Panc1 (cell line): ENCODE measurements at regions not wholly inside any gene's neighbourhood (a gene's known extent, or its start where the extent isn't known, plus 50 kb on each side); places are given as distances from the start of the nearest gene placed in this dataset.
"Not testable (repeated sequence)": the region's sequence is repeated elsewhere in the genome, so short reads cannot be mapped to it uniquely, and the experiment has no call there.

Experiments
- ATAC-seq: fragments of 200-7000 bp; cut with Tn5 transposase; 2 replicates; pipeline ENCODE4 v1.9.1; 2020; ENCODE audit warnings: mild to moderate bottlenecking, moderate library complexity
- BruUV-seq: library from RNA; stranded (reverse); fragments of 400-500 nt; replicated peaks from 2 replicates; lab custom pipeline; 2021; lab: Mats Ljungman, UMichigan
- CTCF ChIA-PET: fragments of 300-600 bp; sonication (Branson Sonifier 250); formaldehyde crosslinking; loops from one replicate; lab custom pipeline; 2022; ENCODE audit warnings: antibody characterized with exemption; lab: Charles Lee
- POLR2A ChIA-PET: fragments of 300-600 bp; sonication (Branson Sonifier 250); formaldehyde crosslinking; loops from one replicate; lab custom pipeline; 2022; ENCODE audit warnings: antibody characterized with exemption; lab: Charles Lee
- DNase-seq: peaks from one replicate; pipeline ENCODE4 v3.0.0-alpha.2; 2010; ENCODE audit warnings: low read depth, low spot score
- H3K27ac ChIP-seq: 2 replicates; pipeline ENCODE4 v1.5.1; 2011; ENCODE audit warnings: mild to moderate bottlenecking, low read length, inconsistent platforms
- H3K27me3 ChIP-seq: fragments of 200-500 bp; sonication (Bioruptor generic); 2 replicates; pipeline ENCODE4 v1.6.0; 2014; ENCODE audit warnings: low read length, inconsistent platforms; ENCODE audit not compliant: control insufficient read depth, insufficient read depth
- H3K36me3 ChIP-seq: fragments of 200-500 bp; sonication (Bioruptor generic); 2 replicates; pipeline ENCODE4 v1.5.1; 2014; ENCODE audit warnings: inconsistent platforms, mild to moderate bottlenecking, low read length, moderate library complexity; ENCODE audit not compliant: control insufficient read depth, insufficient read depth
- H3K4me1 ChIP-seq: 2 replicates; pipeline ENCODE4 v1.5.1; 2011; ENCODE audit warnings: inconsistent platforms, mild to moderate bottlenecking, low read length, moderate library complexity; ENCODE audit not compliant: control insufficient read depth, insufficient read depth
- H3K4me3 ChIP-seq, 2 experiments: 2 replicates each; pipeline ENCODE4 v1.5.1; 2011 to 2012; ENCODE audit warnings: low read depth in 2 of 2, low read length in 2 of 2, mild to moderate bottlenecking in 2 of 2, inconsistent platforms in 1 of 2, moderate library complexity in 1 of 2
- H3K9me3 ChIP-seq: fragments of 200-500 bp; sonication (Bioruptor generic); 2 replicates; pipeline ENCODE4 v1.5.1; 2014; ENCODE audit warnings: low read depth, mild to moderate bottlenecking, inconsistent platforms, low read length, moderate library complexity; ENCODE audit not compliant: control insufficient read depth, insufficient read depth
- CTCF ChIP-seq: fragments of 450-650 bp; IDR thresholded peaks from 2 replicates; pipeline ENCODE4 v1.5.1; 2017; ENCODE audit warnings: mild to moderate bottlenecking
- POLR2AphosphoS5 ChIP-seq: IDR thresholded peaks from 2 replicates; pipeline ENCODE4 v1.6.1; 2012; ENCODE audit warnings: mild to moderate bottlenecking, low read depth, low read length, moderate library complexity
- SIN3A ChIP-seq: IDR thresholded peaks from 2 replicates; pipeline ENCODE4 v1.6.1; 2012; ENCODE audit warnings: low read depth, mild to moderate bottlenecking, low read length, moderate library complexity, borderline replicate concordance; ENCODE audit not compliant: insufficient read depth
- TCF7L2 ChIP-seq: IDR thresholded peaks from 2 replicates; pipeline ENCODE4 v1.6.1; 2011; ENCODE audit warnings: mild to moderate bottlenecking, low read depth, low read length, inconsistent platforms
- in situ Hi-C: cut with HindIII; loops from 2 replicates; pipeline ENCODE4 v1.10.0; 2016; ENCODE audit warnings: low sequenced_read_pairs, low pct_unique_long_range_greater_than_20kb
- intact Hi-C: fragments of 100-400 bp; cut with micrococcal nuclease; formaldehyde crosslinking; loops from one replicate; pipeline ENCODE4 v1.10.0; 2022; ENCODE audit not compliant: unreplicated experiment
- TF ChIP-seq, protein P1 (sequence below), 2 experiments: IDR thresholded peaks; 2 replicates each; pipeline ENCODE4 v1.6.1; 2011 to 2012; ENCODE audit warnings: low read depth in 2 of 2, control low read depth in 1 of 2, low read length in 1 of 2, mild to moderate bottlenecking in 1 of 2, moderate library complexity in 1 of 2; ENCODE audit not compliant: insufficient read depth in 1 of 2

GRCh38 chr2:241968417-241968816 lies 98.9 kb downstream of the RTP5 start:
- BruUV-seq = no TSS peak
- ChIA-PET CTCF (no interaction called here), POLR2A (no interaction called here)
- DNase-seq (no peak), ATAC-seq (no peak)
- H3K4me1 ChIP-seq = peaks cover 3% of the 10 kb centered on the region
- intact Hi-C loops = no loop called here
- no peaks in the 10 kb centered on the region for H3K27me3 ChIP-seq
- in situ Hi-C loops = no loop called here
- no peak overlapping the region for H3K4me3 ChIP-seq
- no peaks in the 10 kb centered on the region for H3K36me3 ChIP-seq
- no peaks in the 10 kb centered on the region for H3K9me3 ChIP-seq
- no peak for TF ChIP-seq POLR2AphosphoS5
- TF ChIP-seq, protein P1, sequence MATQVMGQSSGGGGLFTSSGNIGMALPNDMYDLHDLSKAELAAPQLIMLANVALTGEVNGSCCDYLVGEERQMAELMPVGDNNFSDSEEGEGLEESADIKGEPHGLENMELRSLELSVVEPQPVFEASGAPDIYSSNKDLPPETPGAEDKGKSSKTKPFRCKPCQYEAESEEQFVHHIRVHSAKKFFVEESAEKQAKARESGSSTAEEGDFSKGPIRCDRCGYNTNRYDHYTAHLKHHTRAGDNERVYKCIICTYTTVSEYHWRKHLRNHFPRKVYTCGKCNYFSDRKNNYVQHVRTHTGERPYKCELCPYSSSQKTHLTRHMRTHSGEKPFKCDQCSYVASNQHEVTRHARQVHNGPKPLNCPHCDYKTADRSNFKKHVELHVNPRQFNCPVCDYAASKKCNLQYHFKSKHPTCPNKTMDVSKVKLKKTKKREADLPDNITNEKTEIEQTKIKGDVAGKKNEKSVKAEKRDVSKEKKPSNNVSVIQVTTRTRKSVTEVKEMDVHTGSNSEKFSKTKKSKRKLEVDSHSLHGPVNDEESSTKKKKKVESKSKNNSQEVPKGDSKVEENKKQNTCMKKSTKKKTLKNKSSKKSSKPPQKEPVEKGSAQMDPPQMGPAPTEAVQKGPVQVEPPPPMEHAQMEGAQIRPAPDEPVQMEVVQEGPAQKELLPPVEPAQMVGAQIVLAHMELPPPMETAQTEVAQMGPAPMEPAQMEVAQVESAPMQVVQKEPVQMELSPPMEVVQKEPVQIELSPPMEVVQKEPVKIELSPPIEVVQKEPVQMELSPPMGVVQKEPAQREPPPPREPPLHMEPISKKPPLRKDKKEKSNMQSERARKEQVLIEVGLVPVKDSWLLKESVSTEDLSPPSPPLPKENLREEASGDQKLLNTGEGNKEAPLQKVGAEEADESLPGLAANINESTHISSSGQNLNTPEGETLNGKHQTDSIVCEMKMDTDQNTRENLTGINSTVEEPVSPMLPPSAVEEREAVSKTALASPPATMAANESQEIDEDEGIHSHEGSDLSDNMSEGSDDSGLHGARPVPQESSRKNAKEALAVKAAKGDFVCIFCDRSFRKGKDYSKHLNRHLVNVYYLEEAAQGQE (IDR thresholded peaks at IDR 0.05; ENCODE audit: insufficient read depth in 1 of 2, low read depth in 2 of 2, low read length in 1 of 2) = no peak
- no peak for TF ChIP-seq SIN3A
- TF ChIP-seq TCF7L2 = no peak
- TF ChIP-seq CTCF = no peak
- no peak overlapping the region for H3K27ac ChIP-seq

GRCh38 chr2:241969182-241969581 lies 99.7 kb downstream of the RTP5 start:
- ATAC-seq, intact Hi-C loops, H3K36me3 ChIP-seq, POLR2A ChIA-PET, BruUV-seq, H3K4me3 ChIP-seq, H3K9me3 ChIP-seq, H3K27me3 ChIP-seq, DNase-seq, H3K27ac ChIP-seq, H3K4me1 ChIP-seq, in situ Hi-C loops, CTCF ChIA-PET: not testable (repeated sequence)

- POLR2A ChIA-PET = interaction anchor here (0.6 kb wide), 1 partner anchor 104 kb away, joined by 5 read pairs; no protein-coding TSS in a partner anchor
- no peak overlapping the region for H3K4me3 ChIP-seq
Measured at GRCh38 chr2:241970716-241971115, 101.2 kb downstream of the RTP5 start.

More at GRCh38 chr2:241970716-241971115, 101.2 kb downstream of the RTP5 start:
- no TSS peak for BruUV-seq
- Histone ChIP-seq H3K27ac (no peak overlapping the region), H3K9me3 (no peaks in the 10 kb centered on the region), H3K4me1 (peaks cover 3% of the 10 kb centered on the region), H3K27me3 (no peaks in the 10 kb centered on the region), H3K36me3 (no peaks in the 10 kb centered on the region)
- in situ Hi-C loops (no loop called here), intact Hi-C loops (no loop called here)
- TF ChIP-seq CTCF (no peak), POLR2AphosphoS5 (no peak), TCF7L2 (no peak), SIN3A (no peak)
- TF ChIP-seq, protein P1 (IDR thresholded peaks at IDR 0.05; ENCODE audit: insufficient read depth in 1 of 2, low read depth in 2 of 2, low read length in 1 of 2) = no peak
- DNase-seq (no peak), ATAC-seq (no peak)
- CTCF ChIA-PET = no interaction called here
